GM12878 (cell line): ENCODE measurements at regions not wholly inside any gene's neighbourhood (a gene's known extent, or its start where the extent isn't known, plus 50 kb on each side); places are given as distances from the start of the nearest gene placed in this dataset.

Experiments used
- ATAC-seq: fragments of 200-7000 bp; cut with Tn5 transposase; 3 replicates; pipeline ENCODE4 v1.9.1; 2020; ENCODE audit warnings: mild to moderate bottlenecking, moderate library complexity
- BruUV-seq: library from RNA; stranded (reverse); fragments of 400-500 nt; replicated peaks from 2 replicates; lab custom pipeline; 2021; lab: Mats Ljungman, UMichigan
- CTCF ChIA-PET: fragments of 300-600 bp; sonication (Branson Sonifier 250); formaldehyde crosslinking; extraction: SDS; loops from one replicate; lab custom pipeline; 2021; ENCODE audit warnings: inconsistent platforms; lab: Yijun Ruan, JAX
- POLR2A ChIA-PET: fragments of 350-600 bp; formaldehyde crosslinking; extraction: SDS; loops from one replicate; lab custom pipeline; 2021; ENCODE audit warnings: inconsistent platforms; lab: Charles Lee
- RAD21 ChIA-PET: fragments of 300-600 bp; sonication (Branson Sonifier 250); formaldehyde crosslinking; loops from one replicate; lab custom pipeline; 2023; ENCODE audit warnings: antibody characterized with exemption; ENCODE audit not compliant: unreplicated experiment; lab: Charles Lee
- SMC1A ChIA-PET: fragments of 300-600 bp; sonication (Branson Sonifier 250); formaldehyde crosslinking; loops from one replicate; lab custom pipeline; 2023; ENCODE audit not compliant: unreplicated experiment, uncharacterized antibody; lab: Charles Lee
- DNase-seq: peaks from one replicate; pipeline ENCODE4 v3.0.0-alpha.2; 2011; ENCODE audit warnings: low read depth, low spot score
- FAIRE-seq: peaks from 3 replicates; lab custom pipeline; 2011; peaks lifted over from hg19 to GRCh38; lab: Jason Lieb, UNC
- H2AFZ ChIP-seq: 2 replicates; pipeline ENCODE4 v1.6.0; 2011; ENCODE audit warnings: low read depth, low read length, control low read depth; ENCODE audit not compliant: control insufficient read depth
- H3K27ac ChIP-seq: 2 replicates; pipeline ENCODE4 v1.5.1; 2011; ENCODE audit warnings: control low read depth; ENCODE audit not compliant: control insufficient read depth, insufficient read depth
- H3K27me3 ChIP-seq, 2 experiments: replicated peaks in 1 of 2; 2 replicates each; pipeline versions ENCODE4 v1.6.0 to v1.6.1; 2011; ENCODE audit warnings: low read length in 1 of 2; ENCODE audit not compliant: control insufficient read depth in 2 of 2, insufficient read depth in 2 of 2
- H3K36me3 ChIP-seq, 2 experiments: 2 replicates each; pipeline ENCODE4 v1.5.1; 2011; ENCODE audit warnings: low read length in 1 of 2; ENCODE audit not compliant: control insufficient read depth in 2 of 2, insufficient read depth in 2 of 2
- H3K4me1 ChIP-seq: 2 replicates; pipeline ENCODE4 v1.6.1; 2011; ENCODE audit warnings: mild to moderate bottlenecking, low read length, moderate library complexity, mixed read lengths; ENCODE audit not compliant: control insufficient read depth, insufficient read depth
- H3K4me2 ChIP-seq: 2 replicates; pipeline ENCODE4 v1.6.0; 2011; ENCODE audit warnings: control low read depth; ENCODE audit not compliant: control insufficient read depth, insufficient read depth
- H3K4me3 ChIP-seq: fragments of 200-600 bp; sonication (generic); 2 replicates; pipeline ENCODE4 v1.5.1; 2016
- H3K79me2 ChIP-seq: 2 replicates; pipeline ENCODE4 v1.6.0; 2011; ENCODE audit warnings: low read length; ENCODE audit not compliant: control insufficient read depth, insufficient read depth
- H3K9ac ChIP-seq: 2 replicates; pipeline ENCODE4 v1.8.0; 2011; ENCODE audit warnings: low read length, control low read depth, mixed read lengths; ENCODE audit not compliant: control insufficient read depth, insufficient read depth
- H3K9me3 ChIP-seq: replicated peaks from 3 replicates; pipeline ENCODE4 v1.5.1; 2011; ENCODE audit warnings: mild to moderate bottlenecking, low read length; ENCODE audit not compliant: control insufficient read depth, insufficient read depth
- H4K20me1 ChIP-seq: 2 replicates; pipeline ENCODE4 v1.6.0; 2011; ENCODE audit not compliant: control insufficient read depth, insufficient read depth
- GATAD2B ChIP-seq: fragments of 450-650 bp; conservative IDR thresholded peaks from 2 replicates; pipeline ENCODE4 v1.6.1; 2017; ENCODE audit warnings: low read depth, mild to moderate bottlenecking, moderate library complexity
- JUND ChIP-seq: IDR thresholded peaks from 2 replicates; pipeline ENCODE4 v1.6.1; 2012; ENCODE audit warnings: low read depth, mild to moderate bottlenecking, low read length, improper control_type of control experiment, moderate library complexity
- KDM1A ChIP-seq: fragments of 200-600 bp; sonication (generic); IDR thresholded peaks from 2 replicates; pipeline ENCODE4 v1.6.1; 2016; ENCODE audit warnings: borderline replicate concordance
- MYC ChIP-seq: IDR thresholded peaks from 2 replicates; pipeline ENCODE4 v1.6.1; 2011; ENCODE audit warnings: mild to moderate bottlenecking, low read length, moderate library complexity, inconsistent platforms; ENCODE audit not compliant: insufficient read depth, insufficient replicate concordance, insufficient read length, severe bottlenecking
- POLR2A ChIP-seq: IDR thresholded peaks from 2 replicates; pipeline ENCODE4 v1.6.1; 2011; ENCODE audit warnings: low read depth, mild to moderate bottlenecking, low read length
- POU2F2 ChIP-seq: IDR thresholded peaks from 3 replicates; pipeline ENCODE4 v1.6.1; 2011; ENCODE audit warnings: low read depth, mild to moderate bottlenecking, low read length, borderline replicate concordance
- RFX5 ChIP-seq: IDR thresholded peaks from 2 replicates; pipeline ENCODE4 v1.6.1; 2011; ENCODE audit warnings: low read depth, low read length, improper control_type of control experiment
- SIN3A ChIP-seq: IDR thresholded peaks from 2 replicates; pipeline ENCODE4 v1.6.1; 2012; ENCODE audit warnings: low read depth, low read length, improper control_type of control experiment
- SMAD5 ChIP-seq: IDR thresholded peaks from 2 replicates; pipeline ENCODE4 v1.6.1; 2016; ENCODE audit warnings: antibody characterized with exemption, low read depth
- SMC3 ChIP-seq: IDR thresholded peaks from 2 replicates; pipeline ENCODE4 v1.6.1; 2011; ENCODE audit warnings: low read length, improper control_type of control experiment, borderline replicate concordance
- STAT1 ChIP-seq: fragments of 450-650 bp; conservative IDR thresholded peaks from 2 replicates; pipeline ENCODE4 v1.6.1; 2014; ENCODE audit warnings: antibody characterized with exemption, mild to moderate bottlenecking
- STAT3 ChIP-seq: IDR thresholded peaks from 2 replicates; pipeline ENCODE4 v1.6.1; 2011; ENCODE audit warnings: low read depth, low read length, improper control_type of control experiment
- TCF12 ChIP-seq: IDR thresholded peaks from 2 replicates; pipeline ENCODE4 v1.6.1; 2011; ENCODE audit warnings: low read depth, mild to moderate bottlenecking, low read length
- TCF7 ChIP-seq: IDR thresholded peaks from 2 replicates; pipeline ENCODE4 v1.6.1; 2014; ENCODE audit warnings: antibody characterized with exemption, borderline replicate concordance
- ZNF622 ChIP-seq: fragments of 450-650 bp; IDR thresholded peaks from 2 replicates; pipeline ENCODE4 v1.6.1; 2017; ENCODE audit warnings: mild to moderate bottlenecking, inconsistent platforms
- WGBS: methylation state at CpG from one replicate; pipeline ENCODE4 v1.1.6; 2016; ENCODE audit warnings: low lambda C conversion rate; ENCODE audit not compliant: insufficient replicate concordance, insufficient coverage; ENCODE audit errors: missing lambda C conversion rate; 5-methylcytosine and 5-hydroxymethylcytosine counted together
- in situ Hi-C: fragments of 300-500 bp; cut with MboI; formaldehyde crosslinking; loops from 9 replicates; pipeline ENCODE4 v1.14.3; 2018; ENCODE audit warnings: mixed read lengths
- intact Hi-C: fragments of 100-400 bp; cut with micrococcal nuclease; formaldehyde crosslinking; loops from one replicate; pipeline ENCODE4 v1.14.2; 2022; ENCODE audit not compliant: unreplicated experiment
- TF ChIP-seq, protein P1 (sequence below), 3 experiments: IDR thresholded peaks in 2 of 3; conservative IDR thresholded peaks in 1 of 3; 2 replicates each; pipeline ENCODE4 v1.5.1; 2011; ENCODE audit warnings: low read depth in 3 of 3, low read length in 3 of 3, mild to moderate bottlenecking in 3 of 3, control low read depth in 2 of 3, moderate library complexity in 2 of 3, inconsistent platforms in 1 of 3, mixed read lengths in 1 of 3; ENCODE audit not compliant: control insufficient read depth in 2 of 3, insufficient read depth in 1 of 3; ENCODE audit errors: extremely low read depth in 1 of 3
- TF ChIP-seq, protein P2 (sequence below): IDR thresholded peaks from 2 replicates; pipeline ENCODE4 v1.6.1; 2012; ENCODE audit warnings: low read depth, low read length, improper control_type of control experiment
- TF ChIP-seq, protein P3 (sequence below): IDR thresholded peaks from 2 replicates; pipeline ENCODE4 v1.6.1; 2011; ENCODE audit warnings: low read depth, mild to moderate bottlenecking, low read length, moderate library complexity, borderline replicate concordance; ENCODE audit errors: extremely low read depth
- TF ChIP-seq, protein P4 (sequence below): fragments of 450-650 bp; IDR thresholded peaks from 2 replicates; pipeline ENCODE4 v1.6.1; 2014; ENCODE audit warnings: mild to moderate bottlenecking

DNA sequence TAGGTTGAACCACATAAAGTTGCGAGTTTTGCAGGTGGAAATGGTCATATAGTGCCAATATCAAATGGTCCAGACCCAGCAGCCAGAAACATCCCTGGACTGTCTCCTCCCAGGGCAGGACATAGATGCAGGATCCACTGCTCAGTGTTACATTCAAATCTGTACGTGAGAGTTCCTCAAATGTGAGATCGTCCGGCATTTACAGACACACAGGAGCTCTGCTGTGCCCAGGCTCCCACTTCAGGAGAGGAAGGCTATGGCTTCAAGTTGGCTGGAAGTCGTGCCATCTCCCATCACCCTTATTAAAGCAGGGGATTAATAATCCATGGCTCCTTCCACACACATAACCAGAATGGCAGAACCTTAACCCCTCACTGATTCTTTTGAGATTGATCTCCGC, 688.2 kb upstream of the HS6ST1 start:
- Histone ChIP-seq H3K79me2 (no peaks in the 10 kb centered on the region), H2AFZ (no peak overlapping the region), H3K27ac (no peak overlapping the region), H3K36me3 (no peaks in the 10 kb centered on the region)
- WGBS: 16% methylated on average over 6 of the region's 6 CpGs
- no peak for ATAC-seq
- no TSS peak for BruUV-seq
- in situ Hi-C loops: no loop called here
- SMC1A ChIA-PET: interaction anchor here (1.3 kb wide), 1 partner anchor 30 kb away, joined by 4 read pairs; no protein-coding TSS in a partner anchor
- TF ChIP-seq STAT1 (no peak), SIN3A (no peak), ZNF622 (no peak), POU2F2 (no peak), SMAD5 (no peak), TCF12 (no peak), TCF7 (no peak), STAT3 (no peak), JUND (no peak), SMC3 (no peak), GATAD2B (no peak), POLR2A (no peak), MYC (no peak), KDM1A (no peak), RFX5 (no peak)
- TF ChIP-seq, protein P1, sequence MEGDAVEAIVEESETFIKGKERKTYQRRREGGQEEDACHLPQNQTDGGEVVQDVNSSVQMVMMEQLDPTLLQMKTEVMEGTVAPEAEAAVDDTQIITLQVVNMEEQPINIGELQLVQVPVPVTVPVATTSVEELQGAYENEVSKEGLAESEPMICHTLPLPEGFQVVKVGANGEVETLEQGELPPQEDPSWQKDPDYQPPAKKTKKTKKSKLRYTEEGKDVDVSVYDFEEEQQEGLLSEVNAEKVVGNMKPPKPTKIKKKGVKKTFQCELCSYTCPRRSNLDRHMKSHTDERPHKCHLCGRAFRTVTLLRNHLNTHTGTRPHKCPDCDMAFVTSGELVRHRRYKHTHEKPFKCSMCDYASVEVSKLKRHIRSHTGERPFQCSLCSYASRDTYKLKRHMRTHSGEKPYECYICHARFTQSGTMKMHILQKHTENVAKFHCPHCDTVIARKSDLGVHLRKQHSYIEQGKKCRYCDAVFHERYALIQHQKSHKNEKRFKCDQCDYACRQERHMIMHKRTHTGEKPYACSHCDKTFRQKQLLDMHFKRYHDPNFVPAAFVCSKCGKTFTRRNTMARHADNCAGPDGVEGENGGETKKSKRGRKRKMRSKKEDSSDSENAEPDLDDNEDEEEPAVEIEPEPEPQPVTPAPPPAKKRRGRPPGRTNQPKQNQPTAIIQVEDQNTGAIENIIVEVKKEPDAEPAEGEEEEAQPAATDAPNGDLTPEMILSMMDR (IDR thresholded peaks at IDR 0.05 in 2 of 3, conservative IDR thresholded peaks at IDR 0.05 in 1 of 3; ENCODE audit: control insufficient read depth in 2 of 3, extremely low read depth in 1 of 3, insufficient read depth in 1 of 3, low read depth in 3 of 3, low read length in 3 of 3): no peak
- TF ChIP-seq, protein P2, sequence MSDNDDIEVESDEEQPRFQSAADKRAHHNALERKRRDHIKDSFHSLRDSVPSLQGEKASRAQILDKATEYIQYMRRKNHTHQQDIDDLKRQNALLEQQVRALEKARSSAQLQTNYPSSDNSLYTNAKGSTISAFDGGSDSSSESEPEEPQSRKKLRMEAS: no peak
- TF ChIP-seq, protein P3, sequence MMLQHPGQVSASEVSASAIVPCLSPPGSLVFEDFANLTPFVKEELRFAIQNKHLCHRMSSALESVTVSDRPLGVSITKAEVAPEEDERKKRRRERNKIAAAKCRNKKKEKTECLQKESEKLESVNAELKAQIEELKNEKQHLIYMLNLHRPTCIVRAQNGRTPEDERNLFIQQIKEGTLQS: no peak
- TF ChIP-seq, protein P4, sequence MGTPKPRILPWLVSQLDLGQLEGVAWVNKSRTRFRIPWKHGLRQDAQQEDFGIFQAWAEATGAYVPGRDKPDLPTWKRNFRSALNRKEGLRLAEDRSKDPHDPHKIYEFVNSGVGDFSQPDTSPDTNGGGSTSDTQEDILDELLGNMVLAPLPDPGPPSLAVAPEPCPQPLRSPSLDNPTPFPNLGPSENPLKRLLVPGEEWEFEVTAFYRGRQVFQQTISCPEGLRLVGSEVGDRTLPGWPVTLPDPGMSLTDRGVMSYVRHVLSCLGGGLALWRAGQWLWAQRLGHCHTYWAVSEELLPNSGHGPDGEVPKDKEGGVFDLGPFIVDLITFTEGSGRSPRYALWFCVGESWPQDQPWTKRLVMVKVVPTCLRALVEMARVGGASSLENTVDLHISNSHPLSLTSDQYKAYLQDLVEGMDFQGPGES: no peak
- TF ChIP-seq, all 136 proteins: peak for 0
- H3K27me3 ChIP-seq: no peaks in the 10 kb centered on the region
- no peak overlapping the region for H3K4me2 ChIP-seq
- POLR2A ChIA-PET: no interaction called here
- FAIRE-seq: no peak
- no peak overlapping the region for H3K4me3 ChIP-seq
- H4K20me1 ChIP-seq: no peaks in the 10 kb centered on the region
- RAD21 ChIA-PET: no interaction called here
- no peak overlapping the region for H3K9ac ChIP-seq
- no peaks in the 10 kb centered on the region for H3K4me1 ChIP-seq
- H3K9me3 ChIP-seq: no peaks in the 10 kb centered on the region
- DNase-seq: no peak
- CTCF ChIA-PET: no interaction called here
- intact Hi-C loops: no loop called here
